Panc1 (cell line): ENCODE measurements at regions not wholly inside any gene's neighbourhood (a gene's known extent, or its start where the extent isn't known, plus 50 kb on each side); places are given as distances from the start of the nearest gene placed in this dataset.

Experiments
- ATAC-seq: fragments of 200-7000 bp; cut with Tn5 transposase; 2 replicates; pipeline ENCODE4 v1.9.1; 2020; ENCODE audit warnings: mild to moderate bottlenecking, moderate library complexity
- BruUV-seq: library from RNA; stranded (reverse); fragments of 400-500 nt; replicated peaks from 2 replicates; lab custom pipeline; 2021; lab: Mats Ljungman, UMichigan
- CTCF ChIA-PET: fragments of 300-600 bp; sonication (Branson Sonifier 250); formaldehyde crosslinking; loops from one replicate; lab custom pipeline; 2022; ENCODE audit warnings: antibody characterized with exemption; lab: Charles Lee
- POLR2A ChIA-PET: fragments of 300-600 bp; sonication (Branson Sonifier 250); formaldehyde crosslinking; loops from one replicate; lab custom pipeline; 2022; ENCODE audit warnings: antibody characterized with exemption; lab: Charles Lee
- DNase-seq: peaks from one replicate; pipeline ENCODE4 v3.0.0-alpha.2; 2010; ENCODE audit warnings: low read depth, low spot score
- H3K27ac ChIP-seq: 2 replicates; pipeline ENCODE4 v1.5.1; 2011; ENCODE audit warnings: mild to moderate bottlenecking, low read length, inconsistent platforms
- H3K27me3 ChIP-seq: fragments of 200-500 bp; sonication (Bioruptor generic); 2 replicates; pipeline ENCODE4 v1.6.0; 2014; ENCODE audit warnings: low read length, inconsistent platforms; ENCODE audit not compliant: control insufficient read depth, insufficient read depth
- H3K36me3 ChIP-seq: fragments of 200-500 bp; sonication (Bioruptor generic); 2 replicates; pipeline ENCODE4 v1.5.1; 2014; ENCODE audit warnings: inconsistent platforms, mild to moderate bottlenecking, low read length, moderate library complexity; ENCODE audit not compliant: control insufficient read depth, insufficient read depth
- H3K4me1 ChIP-seq: 2 replicates; pipeline ENCODE4 v1.5.1; 2011; ENCODE audit warnings: inconsistent platforms, mild to moderate bottlenecking, low read length, moderate library complexity; ENCODE audit not compliant: control insufficient read depth, insufficient read depth
- H3K4me3 ChIP-seq, 2 experiments: 2 replicates each; pipeline ENCODE4 v1.5.1; 2011 to 2012; ENCODE audit warnings: low read depth in 2 of 2, low read length in 2 of 2, mild to moderate bottlenecking in 2 of 2, inconsistent platforms in 1 of 2, moderate library complexity in 1 of 2
- H3K9me3 ChIP-seq: fragments of 200-500 bp; sonication (Bioruptor generic); 2 replicates; pipeline ENCODE4 v1.5.1; 2014; ENCODE audit warnings: low read depth, mild to moderate bottlenecking, inconsistent platforms, low read length, moderate library complexity; ENCODE audit not compliant: control insufficient read depth, insufficient read depth
- POLR2AphosphoS5 ChIP-seq: IDR thresholded peaks from 2 replicates; pipeline ENCODE4 v1.6.1; 2012; ENCODE audit warnings: mild to moderate bottlenecking, low read depth, low read length, moderate library complexity
- SIN3A ChIP-seq: IDR thresholded peaks from 2 replicates; pipeline ENCODE4 v1.6.1; 2012; ENCODE audit warnings: low read depth, mild to moderate bottlenecking, low read length, moderate library complexity, borderline replicate concordance; ENCODE audit not compliant: insufficient read depth
- TCF7L2 ChIP-seq: IDR thresholded peaks from 2 replicates; pipeline ENCODE4 v1.6.1; 2011; ENCODE audit warnings: mild to moderate bottlenecking, low read depth, low read length, inconsistent platforms
- in situ Hi-C: cut with HindIII; loops from 2 replicates; pipeline ENCODE4 v1.10.0; 2016; ENCODE audit warnings: low sequenced_read_pairs, low pct_unique_long_range_greater_than_20kb
- intact Hi-C: fragments of 100-400 bp; cut with micrococcal nuclease; formaldehyde crosslinking; loops from one replicate; pipeline ENCODE4 v1.10.0; 2022; ENCODE audit not compliant: unreplicated experiment
- TF ChIP-seq, protein P1 (sequence below): fragments of 450-650 bp; IDR thresholded peaks from 2 replicates; pipeline ENCODE4 v1.5.1; 2017; ENCODE audit warnings: mild to moderate bottlenecking
- TF ChIP-seq, protein P2 (sequence below), 2 experiments: IDR thresholded peaks; 2 replicates each; pipeline ENCODE4 v1.6.1; 2011 to 2012; ENCODE audit warnings: low read depth in 2 of 2, control low read depth in 1 of 2, low read length in 1 of 2, mild to moderate bottlenecking in 1 of 2, moderate library complexity in 1 of 2; ENCODE audit not compliant: insufficient read depth in 1 of 2

DNA sequence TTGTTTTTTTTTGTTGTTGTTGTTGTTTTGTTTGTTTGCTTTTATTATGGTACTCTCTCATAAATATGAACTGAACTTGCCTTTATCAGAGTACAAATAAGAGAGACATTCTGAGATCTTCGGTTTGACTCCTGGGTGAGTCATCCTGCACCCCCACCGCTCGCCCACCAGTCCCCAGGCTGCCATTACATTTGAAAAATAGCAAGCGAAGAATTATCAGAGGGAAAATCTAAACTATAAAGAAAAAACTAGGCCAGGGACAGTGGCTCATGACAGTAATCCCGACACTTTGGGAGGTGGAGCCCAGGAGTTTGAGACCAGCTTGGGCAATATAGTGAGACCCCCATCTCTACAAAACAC, 122.1 kb upstream of the MAP3K1 start:
- TF ChIP-seq TCF7L2 (no peak), SIN3A (no peak), POLR2AphosphoS5 (no peak)
- TF ChIP-seq, protein P1, sequence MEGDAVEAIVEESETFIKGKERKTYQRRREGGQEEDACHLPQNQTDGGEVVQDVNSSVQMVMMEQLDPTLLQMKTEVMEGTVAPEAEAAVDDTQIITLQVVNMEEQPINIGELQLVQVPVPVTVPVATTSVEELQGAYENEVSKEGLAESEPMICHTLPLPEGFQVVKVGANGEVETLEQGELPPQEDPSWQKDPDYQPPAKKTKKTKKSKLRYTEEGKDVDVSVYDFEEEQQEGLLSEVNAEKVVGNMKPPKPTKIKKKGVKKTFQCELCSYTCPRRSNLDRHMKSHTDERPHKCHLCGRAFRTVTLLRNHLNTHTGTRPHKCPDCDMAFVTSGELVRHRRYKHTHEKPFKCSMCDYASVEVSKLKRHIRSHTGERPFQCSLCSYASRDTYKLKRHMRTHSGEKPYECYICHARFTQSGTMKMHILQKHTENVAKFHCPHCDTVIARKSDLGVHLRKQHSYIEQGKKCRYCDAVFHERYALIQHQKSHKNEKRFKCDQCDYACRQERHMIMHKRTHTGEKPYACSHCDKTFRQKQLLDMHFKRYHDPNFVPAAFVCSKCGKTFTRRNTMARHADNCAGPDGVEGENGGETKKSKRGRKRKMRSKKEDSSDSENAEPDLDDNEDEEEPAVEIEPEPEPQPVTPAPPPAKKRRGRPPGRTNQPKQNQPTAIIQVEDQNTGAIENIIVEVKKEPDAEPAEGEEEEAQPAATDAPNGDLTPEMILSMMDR: no peak
- TF ChIP-seq, protein P2, sequence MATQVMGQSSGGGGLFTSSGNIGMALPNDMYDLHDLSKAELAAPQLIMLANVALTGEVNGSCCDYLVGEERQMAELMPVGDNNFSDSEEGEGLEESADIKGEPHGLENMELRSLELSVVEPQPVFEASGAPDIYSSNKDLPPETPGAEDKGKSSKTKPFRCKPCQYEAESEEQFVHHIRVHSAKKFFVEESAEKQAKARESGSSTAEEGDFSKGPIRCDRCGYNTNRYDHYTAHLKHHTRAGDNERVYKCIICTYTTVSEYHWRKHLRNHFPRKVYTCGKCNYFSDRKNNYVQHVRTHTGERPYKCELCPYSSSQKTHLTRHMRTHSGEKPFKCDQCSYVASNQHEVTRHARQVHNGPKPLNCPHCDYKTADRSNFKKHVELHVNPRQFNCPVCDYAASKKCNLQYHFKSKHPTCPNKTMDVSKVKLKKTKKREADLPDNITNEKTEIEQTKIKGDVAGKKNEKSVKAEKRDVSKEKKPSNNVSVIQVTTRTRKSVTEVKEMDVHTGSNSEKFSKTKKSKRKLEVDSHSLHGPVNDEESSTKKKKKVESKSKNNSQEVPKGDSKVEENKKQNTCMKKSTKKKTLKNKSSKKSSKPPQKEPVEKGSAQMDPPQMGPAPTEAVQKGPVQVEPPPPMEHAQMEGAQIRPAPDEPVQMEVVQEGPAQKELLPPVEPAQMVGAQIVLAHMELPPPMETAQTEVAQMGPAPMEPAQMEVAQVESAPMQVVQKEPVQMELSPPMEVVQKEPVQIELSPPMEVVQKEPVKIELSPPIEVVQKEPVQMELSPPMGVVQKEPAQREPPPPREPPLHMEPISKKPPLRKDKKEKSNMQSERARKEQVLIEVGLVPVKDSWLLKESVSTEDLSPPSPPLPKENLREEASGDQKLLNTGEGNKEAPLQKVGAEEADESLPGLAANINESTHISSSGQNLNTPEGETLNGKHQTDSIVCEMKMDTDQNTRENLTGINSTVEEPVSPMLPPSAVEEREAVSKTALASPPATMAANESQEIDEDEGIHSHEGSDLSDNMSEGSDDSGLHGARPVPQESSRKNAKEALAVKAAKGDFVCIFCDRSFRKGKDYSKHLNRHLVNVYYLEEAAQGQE (IDR thresholded peaks at IDR 0.05; ENCODE audit: insufficient read depth in 1 of 2, low read depth in 2 of 2, low read length in 1 of 2): no peak
- no peak for DNase-seq
- CTCF ChIA-PET: no interaction called here
- in situ Hi-C loops: no loop called here
- ATAC-seq: no peak
- Histone ChIP-seq H3K27ac (no peak overlapping the region), H3K9me3 (no peaks in the 10 kb centered on the region), H3K36me3 (no peaks in the 10 kb centered on the region), H3K4me1 (no peaks in the 10 kb centered on the region), H3K27me3 (peaks cover 16% of the 10 kb centered on the region), H3K4me3 (no peak overlapping the region)
- POLR2A ChIA-PET: no interaction called here
- no TSS peak for BruUV-seq
- intact Hi-C loops: no loop called here

DNA sequence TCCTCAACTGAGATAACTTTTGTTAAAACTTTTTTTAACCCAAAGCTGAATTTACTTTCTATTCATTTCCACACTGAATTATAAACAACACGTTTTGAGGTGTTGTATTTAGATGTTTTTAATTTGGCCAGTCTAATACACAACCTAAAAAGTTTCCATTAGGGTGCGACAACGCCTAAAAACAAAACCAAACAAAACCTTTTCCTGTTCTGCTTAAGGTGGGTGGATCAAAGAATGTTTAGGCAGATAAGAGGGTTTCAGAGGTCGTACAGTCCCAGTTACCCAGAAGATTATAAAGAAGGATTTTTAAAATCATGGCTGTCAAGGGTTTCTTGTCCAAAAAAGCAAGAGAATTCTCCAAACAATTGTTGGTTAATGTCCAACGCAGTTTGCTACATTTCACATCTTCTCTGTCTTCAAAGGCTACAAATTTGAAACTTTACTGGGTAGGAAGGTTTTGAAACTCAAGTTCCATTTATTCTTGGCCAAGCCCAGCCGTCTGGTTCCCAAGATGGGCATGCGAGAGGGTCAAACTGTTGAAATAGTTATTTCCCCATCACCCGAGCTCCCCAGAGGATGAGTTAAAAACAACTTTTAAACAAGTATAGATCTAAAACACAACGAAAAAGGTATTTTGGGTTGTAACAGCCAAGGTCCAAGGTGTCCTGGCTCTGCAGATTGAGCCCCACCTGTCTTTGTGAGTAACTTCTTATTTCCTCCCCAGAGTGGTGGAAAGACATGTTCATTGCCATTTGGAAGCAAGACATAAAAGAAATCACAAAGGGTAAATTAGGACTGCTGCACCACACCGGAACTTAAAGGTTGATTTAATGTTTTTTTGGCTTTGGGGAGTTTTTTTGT, 122.8 kb upstream of the MAP3K1 start:
- no peaks in the 10 kb centered on the region for H3K9me3 ChIP-seq
- H3K4me3 ChIP-seq: no peak overlapping the region
- ChIA-PET CTCF (no interaction called here), POLR2A (no interaction called here)
- intact Hi-C loops (no loop called here), in situ Hi-C loops (no loop called here)
- no peak for DNase-seq
- no peaks in the 10 kb centered on the region for H3K36me3 ChIP-seq
- TF ChIP-seq POLR2AphosphoS5: no peak
- no peak for TF ChIP-seq SIN3A
- TF ChIP-seq, protein P1: no peak
- TF ChIP-seq TCF7L2: no peak
- TF ChIP-seq, protein P2 (IDR thresholded peaks at IDR 0.05; ENCODE audit: insufficient read depth in 1 of 2, low read depth in 2 of 2, low read length in 1 of 2): no peak
- BruUV-seq: no TSS peak
- H3K27ac ChIP-seq: no peak overlapping the region
- no peaks in the 10 kb centered on the region for H3K4me1 ChIP-seq
- no peak for ATAC-seq
- peaks cover 16% of the 10 kb centered on the region for H3K27me3 ChIP-seq
